ENCODE measurements at regions not wholly inside any gene's neighbourhood (a gene's known extent, or its start where the extent isn't known, plus 50 kb on each side); places are given as distances from the start of the nearest gene placed in this dataset.
"Not testable (repeated sequence)": the region's sequence is repeated elsewhere in the genome, so short reads cannot be mapped to it uniquely, and the experiment has no call there.

DNA sequence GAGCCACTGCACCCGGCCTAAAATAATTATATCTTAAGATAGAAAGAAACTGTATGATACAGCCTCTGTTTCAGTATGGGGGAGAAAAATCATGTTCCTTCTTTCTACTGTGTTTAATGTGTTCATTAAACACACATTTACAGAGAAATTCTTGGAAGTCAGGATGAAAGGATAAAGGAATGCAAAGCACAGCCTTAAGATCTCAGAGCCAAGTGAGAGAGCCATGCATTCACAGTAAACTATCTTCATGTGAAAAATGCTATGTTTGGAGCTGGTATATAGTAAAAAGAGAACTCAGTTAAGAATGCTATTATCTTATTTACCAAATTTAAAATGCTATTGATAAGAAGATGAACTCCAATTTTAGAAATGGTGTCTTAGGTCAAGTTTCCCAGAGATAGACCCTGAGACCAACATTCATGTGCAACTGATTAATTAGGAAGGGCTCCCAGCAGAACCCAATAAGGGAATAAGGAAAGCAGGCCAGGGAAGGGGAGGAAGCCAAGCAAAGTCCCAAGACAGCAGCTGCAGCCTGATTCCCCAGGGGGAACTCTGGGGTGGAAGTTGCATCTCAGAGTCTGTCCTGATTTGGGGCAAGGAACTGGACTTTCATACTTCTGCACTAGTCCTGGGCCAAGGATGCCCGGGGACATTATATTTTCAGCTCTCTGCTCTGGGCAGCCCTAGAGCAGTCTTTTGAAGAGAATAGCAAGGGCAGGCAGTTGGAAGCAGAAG lies 130.0 kb upstream of the ZNF648 start:
- no peak for DNase-seq

DNA sequence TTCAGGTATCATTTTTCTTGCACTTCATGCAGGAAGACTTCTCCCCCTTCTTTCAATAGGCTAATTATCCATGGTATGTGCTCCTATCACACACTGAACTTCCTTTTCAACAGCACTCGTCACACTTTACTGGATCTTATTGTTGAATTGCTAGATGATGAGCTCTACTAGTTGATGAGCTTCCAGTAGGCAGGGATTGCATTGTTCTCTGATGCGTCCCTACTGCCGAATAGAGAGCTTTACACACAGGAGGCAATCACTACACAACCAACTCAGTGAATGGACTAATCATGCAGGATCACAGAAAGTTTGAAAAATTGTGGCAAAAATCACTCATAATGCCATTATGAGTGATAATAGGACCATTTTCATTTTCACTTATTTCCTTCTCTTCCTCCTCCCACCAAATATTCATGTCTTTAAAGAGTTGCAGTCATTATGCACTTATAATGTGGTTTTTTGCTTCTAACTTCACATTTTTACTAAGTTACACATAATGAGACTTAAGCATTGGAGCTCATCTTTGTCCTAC lies 128.1 kb upstream of the ZNF648 start:
- no peak for DNase-seq

DNA sequence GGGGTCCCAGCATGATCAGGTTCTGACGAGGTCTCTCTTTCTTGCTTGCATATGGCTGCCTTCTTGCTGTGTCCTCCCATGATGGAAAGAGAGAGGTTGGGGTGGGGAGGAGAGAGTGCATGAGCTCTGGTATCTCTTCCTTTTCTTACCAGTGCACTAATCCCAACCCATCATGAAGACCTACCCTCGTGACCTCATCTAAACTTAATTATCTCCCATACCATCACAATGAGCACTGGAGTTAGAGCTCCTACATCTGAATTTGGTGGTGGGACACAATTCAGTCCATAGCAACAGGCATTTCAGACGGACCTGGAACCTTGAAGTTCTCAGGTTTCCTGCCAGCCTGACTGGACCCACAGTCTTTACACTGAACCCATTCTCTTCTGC lies 125.2 kb upstream of the ZNF648 start:
- no peak for DNase-seq

DNA sequence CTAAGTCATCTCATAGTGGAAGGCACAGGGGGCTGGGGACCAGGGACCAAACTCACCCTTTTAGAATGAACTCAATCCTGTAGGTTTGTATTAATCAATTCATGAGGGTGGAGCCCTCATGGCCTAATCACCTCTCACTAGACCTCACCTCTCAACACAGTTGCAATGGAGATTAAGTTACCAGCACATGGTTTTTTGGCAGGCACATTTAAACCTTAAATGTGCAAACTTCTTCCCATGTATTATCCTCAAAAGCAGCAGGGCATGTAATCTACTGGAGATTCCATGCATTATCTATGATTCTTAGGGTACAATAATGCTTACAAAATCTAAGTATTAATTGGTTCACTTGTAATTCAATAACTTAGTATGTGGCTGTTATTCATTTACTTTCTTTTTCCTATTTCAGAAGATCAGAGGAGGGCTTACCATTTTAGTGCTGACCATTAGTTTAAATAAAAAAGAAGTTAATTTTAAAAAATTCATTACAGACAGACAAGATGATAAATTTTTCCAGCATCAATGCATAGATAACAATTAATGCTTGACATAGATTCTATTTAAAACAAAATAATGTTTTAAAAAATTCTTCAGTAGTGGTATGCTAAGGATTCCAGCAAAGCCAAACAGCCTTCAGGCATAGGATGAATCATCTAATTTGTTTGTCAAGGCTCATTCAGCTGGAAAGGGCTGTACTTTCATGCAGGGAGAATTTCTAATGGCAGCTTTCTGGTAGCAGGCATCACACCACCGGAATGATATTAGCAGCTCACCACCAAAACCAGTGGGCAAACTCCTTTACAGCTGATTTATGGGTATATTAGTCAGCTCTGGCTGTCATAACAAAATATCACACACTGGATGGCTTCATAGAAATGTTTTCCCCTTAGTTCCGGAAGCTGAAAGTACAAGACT lies 124.6 kb upstream of the ZNF648 start:
- no peak for DNase-seq

DNA sequence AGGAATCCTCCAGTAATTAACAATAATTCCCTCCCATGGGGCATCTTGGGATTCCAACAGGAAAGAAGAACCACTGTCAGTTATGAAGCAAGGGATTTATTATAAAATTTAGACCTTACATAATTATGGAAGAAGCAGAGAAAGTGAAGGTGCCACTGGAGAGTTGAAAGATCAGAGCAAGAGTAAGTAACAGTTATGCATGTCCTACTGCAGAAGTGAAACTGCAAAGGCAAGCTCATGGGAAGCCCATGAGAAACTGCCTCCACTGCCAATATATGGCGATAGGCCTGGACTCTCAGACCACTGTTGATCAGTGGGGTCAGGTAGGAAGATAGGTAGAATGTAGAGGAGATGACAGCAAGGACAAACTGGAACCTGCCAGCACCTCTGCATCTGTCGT lies 123.6 kb upstream of the ZNF648 start:
- DNase-seq = no peak

DNA sequence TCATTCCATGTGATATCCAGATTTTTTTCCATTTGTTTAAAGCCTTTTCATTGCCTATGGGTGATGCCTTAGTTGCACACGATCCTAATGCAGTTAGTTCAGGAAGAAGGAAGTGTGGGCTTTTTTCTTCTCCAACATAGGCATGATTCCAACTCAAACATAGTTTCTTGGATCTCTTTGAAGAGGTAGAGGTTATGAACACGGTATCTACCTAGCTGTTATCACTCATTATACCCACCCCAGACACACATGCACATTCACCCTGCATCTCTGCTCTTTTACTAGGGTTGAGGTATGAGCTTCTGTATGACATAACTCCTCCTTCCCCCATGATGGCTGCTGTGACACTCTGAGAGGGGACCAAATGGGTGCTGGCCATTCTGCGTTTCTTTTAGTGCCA lies 122.1 kb upstream of the ZNF648 start:
- DNase-seq = no peak

DNA sequence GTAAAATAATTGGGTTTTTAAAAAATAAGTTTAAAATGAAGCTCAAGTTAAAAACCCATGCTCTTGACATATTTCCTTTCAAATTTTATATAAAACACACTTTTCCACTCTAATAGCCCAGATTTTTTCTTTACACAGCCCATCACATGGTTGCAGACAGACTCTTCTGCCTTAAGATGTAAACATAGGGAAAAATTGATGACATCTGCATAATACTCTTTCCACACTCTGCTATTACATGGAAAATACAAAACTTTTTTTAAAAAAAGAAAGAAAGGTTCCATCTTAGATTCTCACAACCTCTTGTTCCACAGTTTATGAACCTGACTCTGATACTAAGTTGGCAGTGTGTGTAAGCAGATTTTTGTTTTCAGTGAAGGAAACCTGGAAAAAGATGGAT lies 120.8 kb upstream of the ZNF648 start:
- no peak for DNase-seq

DNA sequence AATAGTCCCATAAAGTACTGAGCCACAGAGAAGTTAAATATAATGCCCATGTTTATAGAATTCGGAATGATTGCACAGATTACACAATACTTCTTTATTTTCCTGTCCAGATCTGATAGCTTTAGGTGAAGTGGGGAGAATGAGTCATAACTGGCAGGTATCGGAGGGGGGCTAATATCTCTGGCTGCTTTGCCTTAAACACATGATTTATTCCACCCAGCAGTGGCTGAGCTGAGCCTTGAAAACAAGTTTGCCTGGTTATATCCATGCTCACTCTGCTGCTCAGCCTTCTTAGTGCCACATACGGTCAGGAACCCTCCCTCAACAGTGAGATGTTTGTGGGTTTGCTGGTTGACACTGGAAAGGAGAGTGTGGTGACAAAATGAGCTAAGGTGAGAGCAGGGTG lies 119.7 kb upstream of the ZNF648 start:
- no peak for DNase-seq

DNA sequence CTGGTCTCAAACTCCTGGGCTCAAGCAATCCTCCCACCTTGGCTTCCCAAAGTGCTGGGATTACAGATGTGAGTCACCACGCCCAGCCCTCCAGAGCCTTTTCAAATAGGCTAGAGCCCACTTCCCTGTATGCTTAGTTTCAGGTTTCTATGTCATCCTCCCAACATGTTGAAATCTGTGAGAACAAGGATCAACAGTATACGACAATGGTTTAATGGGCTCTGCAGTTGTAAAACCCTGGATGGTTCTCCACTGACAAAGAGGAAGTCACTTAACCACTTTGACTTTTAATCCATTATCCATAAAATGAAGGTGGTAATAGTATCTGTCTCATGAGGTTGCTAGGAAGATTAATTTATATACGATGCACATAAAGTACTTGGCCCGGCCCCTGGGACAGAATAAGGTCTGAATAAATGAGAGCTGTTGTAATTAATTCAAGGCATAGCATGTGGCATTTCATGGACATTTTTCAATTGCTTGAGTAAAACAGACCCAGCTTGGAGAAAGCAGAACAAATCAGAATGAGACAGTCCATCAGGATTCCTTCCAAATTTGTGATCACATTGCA lies 113.9 kb upstream of the ZNF648 start:
- peak; percentile 84 for DNase-seq

DNA sequence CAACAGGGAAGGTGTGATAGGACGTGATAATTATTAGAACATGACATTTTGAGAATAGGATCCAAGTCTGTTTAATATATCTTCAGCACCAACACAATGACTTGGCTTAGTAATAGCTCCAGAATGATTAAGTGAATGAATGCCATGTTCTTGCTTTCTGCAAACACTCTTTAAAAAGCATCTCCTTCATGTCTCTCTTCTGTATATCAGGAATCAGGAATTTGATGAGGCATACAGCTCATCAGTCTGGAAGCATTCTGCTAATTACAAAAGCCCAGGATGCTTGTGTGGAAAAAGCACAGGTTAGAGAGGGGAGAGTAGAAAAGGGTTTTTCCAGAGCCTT lies 113.0 kb upstream of the ZNF648 start:
- DNase-seq = no peak

DNA sequence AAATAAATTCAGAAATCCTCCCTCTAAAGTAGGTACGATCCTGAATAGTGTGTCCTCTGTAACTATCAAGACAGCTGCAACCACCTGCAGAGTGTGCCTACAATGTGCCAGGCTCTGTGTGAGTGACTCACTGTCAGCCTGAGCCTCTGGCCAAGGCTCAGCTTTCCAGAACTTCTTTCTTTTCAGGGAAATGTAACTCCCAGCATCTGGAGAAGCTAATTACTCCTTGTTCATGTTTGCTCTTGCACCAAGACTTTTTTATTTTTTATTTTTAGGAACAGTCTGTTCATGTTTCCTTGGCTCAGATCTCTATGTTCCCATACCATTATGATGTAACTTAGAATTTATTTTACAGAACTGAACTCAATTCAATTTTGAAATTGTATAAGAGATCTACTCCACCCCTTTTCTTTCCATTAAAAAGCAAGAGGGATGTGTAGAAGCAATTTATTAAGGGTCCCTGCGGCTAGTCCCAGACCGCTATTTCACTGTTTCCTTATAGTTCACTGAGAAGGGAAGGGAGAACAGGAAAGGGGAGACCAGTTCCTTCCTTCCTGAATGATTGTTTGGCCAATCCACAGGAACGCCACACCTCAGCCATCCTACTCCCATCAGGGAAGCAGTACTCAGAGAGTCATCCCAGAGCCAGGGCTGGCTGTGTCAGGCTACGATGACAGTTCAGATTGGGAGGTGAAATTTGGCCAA lies 112.4 kb upstream of the ZNF648 start:
- DNase-seq = no peak

DNA sequence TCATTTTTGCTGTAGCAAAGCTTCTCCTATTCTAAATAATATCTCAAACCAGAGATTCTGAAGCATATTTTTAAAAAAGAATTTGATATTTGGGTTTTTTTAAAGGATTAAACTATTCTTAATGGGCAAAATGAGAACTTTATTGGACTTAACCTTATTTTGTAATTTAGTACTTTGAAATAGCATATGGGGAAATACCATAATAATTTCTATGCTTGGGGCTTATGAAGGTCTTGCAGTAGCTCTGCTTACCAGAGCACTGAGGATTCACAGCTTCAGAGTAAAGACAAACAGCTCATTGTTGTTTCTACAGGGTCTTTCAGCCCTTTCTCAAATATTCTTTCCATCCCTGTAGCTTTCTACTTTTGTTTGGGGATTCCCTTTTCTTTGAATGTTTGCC lies 111.2 kb upstream of the ZNF648 start:
- DNase-seq = no peak

DNA sequence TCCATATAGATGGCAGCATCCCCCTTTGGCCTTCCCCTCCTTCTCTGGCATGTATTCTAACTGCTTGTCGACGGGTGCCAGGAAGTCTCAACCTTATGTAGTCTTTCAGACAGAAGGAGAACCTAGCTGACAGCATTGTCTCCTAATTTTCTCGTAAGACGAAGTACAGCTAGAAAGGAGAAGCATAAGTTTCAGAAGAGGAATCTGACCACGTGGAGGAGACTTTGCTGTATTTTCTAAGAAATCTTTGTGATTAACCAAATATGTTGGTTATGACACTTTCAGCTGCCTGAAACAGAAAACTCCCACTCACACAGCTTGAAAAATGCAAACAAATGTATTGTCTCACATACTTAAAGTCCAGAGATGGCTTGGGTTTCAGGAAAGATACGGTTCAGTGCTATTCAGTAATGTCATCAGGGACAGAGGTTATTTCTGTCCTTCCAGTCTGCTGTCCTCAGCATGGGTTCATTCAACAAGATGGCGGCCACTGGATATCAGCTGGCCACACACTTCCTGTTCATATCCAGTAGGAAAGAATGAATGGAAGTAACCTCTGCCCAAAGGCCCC lies 109.5 kb upstream of the ZNF648 start:
- DNase-seq = no peak

DNA sequence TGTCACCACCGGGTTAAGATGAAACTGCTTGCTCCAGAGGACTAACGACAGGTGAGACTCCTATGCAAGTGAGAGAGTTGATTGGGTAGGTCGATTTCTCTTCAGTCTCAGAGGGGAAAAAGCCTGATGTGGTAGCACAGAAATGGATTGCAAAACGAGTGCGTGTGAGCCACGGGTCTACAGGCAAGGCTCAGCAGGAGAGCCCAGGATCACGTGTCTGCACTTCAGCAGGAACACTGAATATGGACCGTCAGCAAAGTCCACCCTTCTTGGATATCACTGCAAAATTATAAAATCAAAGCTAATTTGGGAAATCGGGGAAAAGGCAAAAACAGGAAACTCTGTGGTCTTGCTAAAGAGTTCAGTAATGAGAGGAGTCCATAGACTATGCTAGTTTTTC lies 107.7 kb upstream of the ZNF648 start:
- DNase-seq = no peak

DNA sequence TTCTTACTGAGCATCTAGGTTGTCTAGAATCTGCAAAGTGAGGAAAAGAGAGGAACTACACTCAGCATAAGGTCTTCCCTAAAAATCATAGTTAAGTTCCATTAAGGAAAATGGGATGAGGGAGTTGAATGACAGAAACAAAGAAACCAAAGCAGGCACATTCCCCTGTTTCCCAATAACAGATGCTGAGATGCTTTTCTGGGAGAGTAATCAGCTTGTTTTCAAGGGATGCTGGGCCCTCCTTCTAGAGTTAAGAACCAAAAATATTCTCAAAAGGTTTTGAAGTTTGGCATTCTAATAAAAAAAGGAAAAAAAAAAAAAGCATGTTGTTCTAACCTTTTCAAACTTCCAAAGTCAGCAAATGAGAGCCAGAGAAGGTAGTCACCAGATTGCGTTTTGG lies 105.2 kb upstream of the ZNF648 start:
- DNase-seq = no peak

DNA sequence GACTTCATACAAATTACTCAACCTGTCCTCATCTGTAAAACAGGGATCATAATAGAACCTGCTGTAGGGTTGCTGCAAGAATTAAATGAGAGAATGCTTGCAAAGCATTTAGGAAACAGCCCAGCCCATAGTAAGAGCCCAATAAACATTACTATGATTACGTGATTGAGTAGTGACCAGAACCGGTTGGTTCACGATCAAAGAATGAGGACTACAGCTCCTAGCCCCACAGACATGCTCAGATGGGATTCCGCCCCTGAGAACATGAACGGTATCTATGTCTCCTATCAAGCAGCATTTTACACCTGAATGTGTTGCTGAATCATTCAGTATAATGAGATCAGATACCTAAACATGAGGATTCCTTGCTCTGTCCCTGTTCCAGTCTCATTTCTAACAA lies 104.8 kb upstream of the ZNF648 start:
- DNase-seq = no peak

DNA sequence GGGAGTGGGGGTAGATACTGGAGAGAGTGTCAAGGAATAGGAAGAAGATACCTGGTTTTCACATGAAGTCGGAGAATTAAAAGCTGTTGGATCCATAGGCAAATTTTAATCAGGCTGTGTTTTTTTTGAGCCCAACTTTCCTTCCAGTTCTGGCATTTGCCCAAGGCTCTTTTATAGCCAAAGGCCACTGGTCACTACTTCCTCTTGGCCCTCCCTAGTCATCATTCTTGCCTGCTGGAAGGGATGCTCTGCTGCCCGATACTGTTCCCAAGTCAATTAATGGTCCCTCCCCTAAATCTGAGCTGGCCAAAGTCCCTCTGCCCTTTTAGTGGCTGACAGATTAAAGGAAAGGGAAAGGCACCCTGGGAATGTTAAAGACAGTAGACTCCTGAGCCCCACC lies 102.8 kb upstream of the ZNF648 start:
- DNase-seq = no peak

DNA sequence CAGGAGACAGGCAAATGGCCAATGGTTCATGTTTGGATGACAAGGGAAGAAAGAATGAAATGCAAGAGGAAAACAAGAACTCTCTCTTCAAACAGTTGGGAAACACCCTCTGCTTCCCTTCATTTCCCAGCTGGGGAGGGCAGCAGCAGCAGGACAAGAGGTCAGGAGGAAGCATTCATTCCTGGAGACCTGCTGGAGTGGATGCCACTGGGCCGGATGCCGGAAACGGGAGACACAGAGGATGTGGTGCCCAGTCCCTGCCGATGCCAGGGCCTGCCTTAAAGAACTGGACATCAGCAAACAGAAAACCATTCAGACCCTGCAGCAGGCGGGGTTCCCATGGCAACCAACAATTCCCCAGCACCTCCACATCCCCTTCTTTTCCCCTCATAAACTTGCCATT lies 102.3 kb upstream of the ZNF648 start:
- DNase-seq = no peak

DNA sequence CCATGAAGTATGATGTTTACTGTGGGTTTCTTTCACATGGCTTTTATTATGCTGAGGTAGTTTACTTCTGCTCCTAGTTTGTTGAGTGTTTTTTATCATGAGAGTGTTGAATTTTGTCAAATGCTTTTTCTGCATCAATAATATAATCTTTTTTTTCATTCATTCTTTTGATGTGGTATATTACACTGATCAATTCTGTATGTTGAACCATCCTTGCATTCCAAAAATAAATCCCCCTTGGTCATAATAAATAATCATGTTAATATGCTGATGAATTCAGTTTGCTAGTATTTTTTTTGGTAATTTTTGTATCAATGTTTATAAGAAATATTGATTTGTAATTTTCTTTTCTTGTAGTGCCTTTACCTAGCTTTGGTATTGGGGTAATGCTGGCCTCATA lies 97.9 kb upstream of the ZNF648 start:
- no peak for DNase-seq

DNA sequence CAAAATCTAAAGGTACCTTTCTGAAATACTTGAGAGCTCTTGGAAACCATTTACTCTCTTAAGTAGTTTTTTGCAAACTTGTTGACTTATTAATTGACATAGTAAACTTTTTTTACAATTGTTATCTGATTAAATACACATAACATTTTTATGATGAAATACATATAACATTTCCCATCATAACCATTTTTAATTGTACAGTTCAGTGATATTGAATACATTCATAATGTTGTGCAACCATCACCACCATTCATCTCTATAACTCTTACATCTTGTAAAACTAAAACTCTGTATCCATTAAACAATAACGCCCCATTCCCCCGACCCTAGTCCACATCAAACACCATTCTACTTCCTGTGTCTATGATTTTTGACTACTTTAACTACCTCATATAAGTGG lies 95.7 kb upstream of the ZNF648 start:
- DNase-seq = no peak

DNA sequence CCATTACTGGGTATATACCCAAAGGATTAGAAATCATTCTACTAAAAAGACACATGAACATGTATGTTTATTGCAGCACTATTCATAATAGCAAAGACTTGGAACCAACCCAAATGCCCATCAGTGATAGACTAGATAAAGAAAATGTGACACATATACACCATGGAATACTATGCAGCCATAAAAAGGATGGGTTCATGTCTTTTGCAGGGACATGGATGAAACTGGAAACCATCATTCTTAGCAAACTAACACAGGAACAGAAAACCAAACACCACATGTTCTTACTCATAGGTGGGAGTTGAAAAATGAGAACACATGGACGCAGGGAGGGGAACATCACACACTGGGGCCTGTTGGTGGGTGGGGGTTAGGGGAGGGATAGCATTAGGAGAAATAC lies 92.9 kb upstream of the ZNF648 start:
- not testable (repeated sequence) for DNase-seq

DNA sequence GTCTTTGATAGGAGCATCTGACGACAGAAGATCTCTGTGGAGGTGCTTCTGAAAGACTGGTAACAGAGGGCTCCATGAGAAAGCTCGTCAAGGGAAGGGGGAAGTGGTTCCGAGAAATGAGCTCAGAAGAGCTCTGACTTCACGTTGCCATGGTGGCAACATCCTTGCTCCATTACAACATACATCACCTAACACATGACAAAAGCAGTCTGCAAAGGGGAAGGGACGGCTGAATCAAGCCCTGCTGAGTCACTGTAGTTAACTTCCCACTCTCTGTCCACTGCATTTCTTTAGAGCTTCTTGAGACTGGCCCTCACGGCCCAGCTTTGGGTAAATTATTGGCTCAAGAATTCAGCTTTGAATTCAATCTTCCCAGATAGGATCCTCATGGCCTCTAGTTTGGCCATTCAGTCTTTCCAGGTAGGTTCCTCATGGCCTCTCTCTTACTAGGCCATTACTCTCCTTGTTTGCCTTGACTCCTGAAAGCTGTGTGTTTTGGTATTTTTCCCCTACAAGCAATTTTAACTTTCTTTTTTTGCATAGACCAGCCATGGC lies 88.0 kb upstream of the ZNF648 start:
- no peak for DNase-seq

DNA sequence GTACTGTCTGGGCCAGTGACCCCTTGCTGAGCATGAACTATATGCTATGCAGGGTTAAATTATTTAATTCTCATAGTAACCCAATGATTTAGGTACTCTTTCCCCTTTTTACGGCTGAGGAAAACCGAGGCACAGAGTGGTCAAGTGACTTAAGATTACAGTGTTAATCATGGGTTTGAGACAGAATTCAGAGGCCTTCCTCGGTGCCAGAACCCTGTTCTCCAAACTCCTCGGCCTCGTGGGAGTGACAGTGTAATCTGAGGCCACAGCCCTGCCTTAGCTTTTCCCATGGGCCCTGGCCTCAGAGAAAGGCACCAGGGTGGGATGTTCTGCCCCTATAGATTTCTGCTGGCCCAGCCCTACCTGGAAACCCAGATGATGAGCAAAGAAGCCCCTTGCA lies 86.4 kb upstream of the ZNF648 start:
- DNase-seq = no peak

All from NCI-H2107 (cell line).